GM23248 (cell line): ENCODE measurements at regions not wholly inside any gene's neighbourhood (a gene's known extent, or its start where the extent isn't known, plus 50 kb on each side); places are given as distances from the start of the nearest gene placed in this dataset.

Experiments
- EZH2 ChIP-seq: fragments of 200-600 bp; sonication (generic); IDR thresholded peaks from 2 replicates; pipeline ENCODE4 v1.6.1; 2018; ENCODE audit warnings: antibody characterized with exemption, mild to moderate bottlenecking; ENCODE audit not compliant: insufficient read depth, poor library complexity, severe bottlenecking
- EZH2phosphoT487 ChIP-seq: fragments of 200-600 bp; sonication (generic); IDR thresholded peaks from 2 replicates; pipeline ENCODE4 v1.6.1; 2018; ENCODE audit warnings: antibody characterized with exemption, moderate library complexity, mild to moderate bottlenecking, low read depth; ENCODE audit not compliant: insufficient read depth

DNA sequence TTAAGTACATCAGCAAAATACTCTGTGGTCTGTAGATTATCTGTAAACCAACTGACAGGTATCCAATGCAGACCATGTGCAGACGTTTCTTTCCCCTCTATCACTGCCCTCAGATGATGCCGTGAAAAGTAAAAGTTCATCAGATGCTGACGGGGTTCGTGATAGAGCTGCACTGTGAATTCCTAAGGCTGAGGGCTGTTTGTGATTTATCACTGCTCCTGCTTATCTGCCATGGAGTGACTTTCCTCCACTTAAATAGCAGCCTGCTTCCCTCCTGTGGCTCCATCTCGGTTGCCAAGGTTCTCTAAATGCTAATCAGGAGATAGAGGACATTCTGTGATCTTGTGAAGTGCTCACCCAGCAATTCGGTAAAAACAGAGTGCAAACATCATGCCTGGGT is 89.3 kb upstream of the SRD5A3 start:
- TF ChIP-seq EZH2 (no peak), EZH2phosphoT487 (no peak)
